Urinary bladder (tissue), 3 donors: ENCODE measurements at regions not wholly inside any gene's neighbourhood (a gene's known extent, or its start where the extent isn't known, plus 50 kb on each side); places are given as distances from the start of the nearest gene placed in this dataset.
A peak's percentile ranks its signal among the peaks of the same experiment; 100 is the strongest.

ENCODE experiments used
- DNase-seq: peaks from one replicate; pipeline ENCODE4 v3.0.0-alpha.2; 2015; ENCODE audit errors: extremely low spot score
- H3K27ac ChIP-seq: one replicate; pipeline ENCODE4 v1.5.1; 2013; ENCODE audit warnings: low read depth, mild to moderate bottlenecking, moderate library complexity
- H3K36me3 ChIP-seq: one replicate; pipeline ENCODE4 v1.6.1; 2013; ENCODE audit warnings: mild to moderate bottlenecking, moderate library complexity; ENCODE audit not compliant: insufficient read depth
- H3K4me1 ChIP-seq: one replicate; pipeline ENCODE4 v1.6.1; 2013; ENCODE audit warnings: mild to moderate bottlenecking, moderate library complexity; ENCODE audit not compliant: insufficient read depth
- H3K4me3 ChIP-seq: one replicate; pipeline ENCODE4 v1.5.1; 2013; ENCODE audit warnings: low read depth, low read length
- WGBS: extraction: QIAGEN DNeasy Blood & Tissue Kit; methylation state at CpG from one replicate; pipeline ENCODE4 v1.1.7; 2013; 5-methylcytosine and 5-hydroxymethylcytosine counted together
- donor health status: healthy with polysubstance abuse.
- donor health status: healthy.

- peak; percentile 66 for DNase-seq
Measured at GRCh38 chr15:27679731-27680471, 419.2 kb downstream of the OCA2 start.

GRCh38 chr15:27679203-27679602 lies 419.9 kb downstream of the OCA2 start:
- WGBS = 90% methylated on average over 4 of the region's 4 CpGs
- Histone ChIP-seq H3K4me1 (no peaks in the 10 kb centered on the region), H3K36me3 (no peaks in the 10 kb centered on the region), H3K4me3 (no peak overlapping the region), H3K27ac (no peak overlapping the region)
- DNase-seq = no peak

More at GRCh38 chr15:27679731-27680471, 419.2 kb downstream of the OCA2 start:
- H3K27ac ChIP-seq = no peak overlapping the region
- WGBS = 21% methylated on average over 19 of the region's 19 CpGs
- no peak overlapping the region for H3K4me3 ChIP-seq
- H3K36me3 ChIP-seq = no peaks in the 10 kb centered on the region
- no peaks in the 10 kb centered on the region for H3K4me1 ChIP-seq

GRCh38 chr15:27677951-27678350 lies 421.2 kb downstream of the OCA2 start:
- DNase-seq = no peak
- H3K4me3 ChIP-seq = no peak overlapping the region
- H3K27ac ChIP-seq = no peak overlapping the region
- H3K4me1 ChIP-seq = no peaks in the 10 kb centered on the region
- H3K36me3 ChIP-seq = no peaks in the 10 kb centered on the region
- 93% methylated on average over 6 of the region's 6 CpGs for WGBS

- 97% methylated on average over 9 of the region's 9 CpGs for WGBS
- Histone ChIP-seq H3K4me1 (no peaks in the 10 kb centered on the region), H3K4me3 (no peak overlapping the region), H3K36me3 (no peaks in the 10 kb centered on the region), H3K27ac (no peak overlapping the region)
- DNase-seq = no peak
Measured at GRCh38 chr15:27676647-27677046, 422.5 kb downstream of the OCA2 start.

GRCh38 chr15:27675571-27675970 lies 423.5 kb downstream of the OCA2 start:
- Histone ChIP-seq H3K4me3 (no peak overlapping the region), H3K36me3 (no peaks in the 10 kb centered on the region), H3K4me1 (no peaks in the 10 kb centered on the region), H3K27ac (no peak overlapping the region)
- 89% methylated on average over 8 of the region's 8 CpGs for WGBS
- DNase-seq = no peak

- no peaks in the 10 kb centered on the region for H3K36me3 ChIP-seq
- no peak for DNase-seq
- H3K27ac ChIP-seq = no peak overlapping the region
- WGBS = 77% methylated on average over 10 of the region's 10 CpGs
- H3K4me3 ChIP-seq = no peak overlapping the region
- no peaks in the 10 kb centered on the region for H3K4me1 ChIP-seq
Measured at GRCh38 chr15:27674826-27675225, 424.3 kb downstream of the OCA2 start.

GRCh38 chr15:27673766-27674445 lies 425.2 kb downstream of the OCA2 start:
- H3K27ac ChIP-seq = no peak overlapping the region
- no peaks in the 10 kb centered on the region for H3K4me1 ChIP-seq
- H3K36me3 ChIP-seq = no peaks in the 10 kb centered on the region
- H3K4me3 ChIP-seq = no peak overlapping the region
- WGBS = 94% methylated on average over 15 of the region's 15 CpGs
- no peak for DNase-seq

GRCh38 chr15:27672537-27672936 lies 426.6 kb downstream of the OCA2 start:
- WGBS = 92% methylated on average over 8 of the region's 8 CpGs
- no peaks in the 10 kb centered on the region for H3K4me1 ChIP-seq
- no peak overlapping the region for H3K4me3 ChIP-seq
- no peak for DNase-seq
- H3K36me3 ChIP-seq = no peaks in the 10 kb centered on the region
- H3K27ac ChIP-seq = no peak overlapping the region

GRCh38 chr15:27671819-27672437 lies 427.2 kb downstream of the OCA2 start:
- Histone ChIP-seq H3K27ac (no peak overlapping the region), H3K36me3 (no peaks in the 10 kb centered on the region), H3K4me3 (no peak overlapping the region), H3K4me1 (no peaks in the 10 kb centered on the region)
- 38% methylated on average over 13 of the region's 13 CpGs for WGBS
- DNase-seq = no peak

GRCh38 chr15:27670486-27671209 lies 428.5 kb downstream of the OCA2 start:
- DNase-seq = peak; percentile 39
- Histone ChIP-seq H3K36me3 (no peaks in the 10 kb centered on the region), H3K4me3 (no peak overlapping the region), H3K27ac (no peak overlapping the region), H3K4me1 (no peaks in the 10 kb centered on the region)
- WGBS = 34% methylated on average over 11 of the region's 11 CpGs

GRCh38 chr15:27669641-27670040 lies 429.5 kb downstream of the OCA2 start:
- H3K4me3 ChIP-seq = no peak overlapping the region
- H3K4me1 ChIP-seq = no peaks in the 10 kb centered on the region
- 94% methylated on average over 10 of the region's 10 CpGs for WGBS
- no peak overlapping the region for H3K27ac ChIP-seq
- no peaks in the 10 kb centered on the region for H3K36me3 ChIP-seq
- DNase-seq = no peak

- Histone ChIP-seq H3K4me1 (no peaks in the 10 kb centered on the region), H3K36me3 (no peaks in the 10 kb centered on the region), H3K4me3 (no peak overlapping the region), H3K27ac (no peak overlapping the region)
- 92% methylated on average over 9 of the region's 9 CpGs for WGBS
- no peak for DNase-seq
Measured at GRCh38 chr15:27668471-27669220, 430.5 kb downstream of the OCA2 start.

- no peaks in the 10 kb centered on the region for H3K36me3 ChIP-seq
- no peak overlapping the region for H3K27ac ChIP-seq
- no peak overlapping the region for H3K4me3 ChIP-seq
- no peak for DNase-seq
- no peaks in the 10 kb centered on the region for H3K4me1 ChIP-seq
- WGBS = 67% methylated on average over 5 of the region's 5 CpGs
Measured at GRCh38 chr15:27665002-27665401, 434.1 kb downstream of the OCA2 start.
